ENCODE measurements at regions not wholly inside any gene's neighbourhood (a gene's known extent, or its start where the extent isn't known, plus 50 kb on each side); places are given as distances from the start of the nearest gene placed in this dataset.

- TF ChIP-seq CTCF (IDR thresholded peaks at IDR 0.05), result no peak
- Histone ChIP-seq H3K27ac (no peak overlapping the region), H3K27me3 (peaks cover 0 to 13% (median 4%) of the 10 kb centered on the region in 7 donors), H3K4me1 (peaks cover 4 to 28% (median 18%) of the 10 kb centered on the region in 9 donors), H3K4me3 (no peak overlapping the region), H3K9me3 (peaks cover 0 to 12% (median 0%) of the 10 kb centered on the region in 11 donors), H3K36me3 (no peaks in the 10 kb centered on the region)
- DNase-seq (no peak), ATAC-seq (no peak)
- WGBS, 2 donors, result 87 to 93% methylated on average over 27 of the region's 27 CpGs
- intact Hi-C loops (cut with DNase I), result no loop called here
Observed at GRCh38 chr7:92888-93672, 99.3 kb upstream of the FAM20C start.

GRCh38 chr7:94251-94801, 98.0 kb upstream of the FAM20C start:
- intact Hi-C loops (cut with DNase I), result no loop called here
- Histone ChIP-seq H3K36me3 (no peaks in the 10 kb centered on the region), H3K9me3 (peaks cover 0 to 25% (median 5%) of the 10 kb centered on the region in 11 donors), H3K4me3 (no peak overlapping the region), H3K4me1 (peaks cover 2 to 16% (median 11%) of the 10 kb centered on the region in 9 donors), H3K27me3 (peaks cover 0 to 13% (median 4%) of the 10 kb centered on the region in 7 donors), H3K27ac (no peak overlapping the region)
- DNase-seq (no peak), ATAC-seq (no peak)
- WGBS, 2 donors, result 90 to 92% methylated on average over 6 of the region's 6 CpGs
- TF ChIP-seq CTCF (IDR thresholded peaks at IDR 0.05), result no peak

GRCh38 chr7:95180-95862, 97.0 kb upstream of the FAM20C start:
- 77 to 83% methylated on average over 8 of the region's 8 CpGs for WGBS, 2 donors
- Histone ChIP-seq H3K4me1 (peaks cover 0 to 6% (median under 1%) of the 10 kb centered on the region in 9 donors), H3K36me3 (no peaks in the 10 kb centered on the region), H3K27me3 (peaks cover 0 to 13% (median 4%) of the 10 kb centered on the region in 7 donors), H3K9me3 (peaks cover 0 to 30% (median 5%) of the 10 kb centered on the region in 11 donors), H3K27ac (no peak overlapping the region), H3K4me3 (no peak overlapping the region)
- DNase-seq (no peak), ATAC-seq (no peak)
- intact Hi-C loops (cut with DNase I), result no loop called here
- TF ChIP-seq CTCF (IDR thresholded peaks at IDR 0.05), result no peak

- H3K27me3 ChIP-seq, result peaks cover 0 to 13% (median 4%) of the 10 kb centered on the region in 7 donors
- DNase-seq, result no peak
- no peak overlapping the region for H3K4me3 ChIP-seq
- TF ChIP-seq CTCF (IDR thresholded peaks at IDR 0.05), result no peak
- peaks cover 0 to 30% (median 5%) of the 10 kb centered on the region in 11 donors for H3K9me3 ChIP-seq
- ATAC-seq, result no peak
- 61 to 73% methylated on average over 8 of the region's 8 CpGs for WGBS, 2 donors
- peaks cover 0 to under 1% (median 0%) of the 10 kb centered on the region in 9 donors for H3K4me1 ChIP-seq
- intact Hi-C loops (cut with DNase I), result no loop called here
- no peak overlapping the region for H3K27ac ChIP-seq
- H3K36me3 ChIP-seq, result no peaks in the 10 kb centered on the region
Observed at GRCh38 chr7:95863-96260, 96.5 kb upstream of the FAM20C start.
